LHCN-M2 (cell line): ENCODE measurements at regions not wholly inside any gene's neighbourhood (a gene's known extent, or its start where the extent isn't known, plus 50 kb on each side); places are given as distances from the start of the nearest gene placed in this dataset.

Source experiments
- DNase-seq: peaks from one replicate; pipeline ENCODE4 v3.0.0-alpha.2; 2012; ENCODE audit warnings: low read depth

DNA sequence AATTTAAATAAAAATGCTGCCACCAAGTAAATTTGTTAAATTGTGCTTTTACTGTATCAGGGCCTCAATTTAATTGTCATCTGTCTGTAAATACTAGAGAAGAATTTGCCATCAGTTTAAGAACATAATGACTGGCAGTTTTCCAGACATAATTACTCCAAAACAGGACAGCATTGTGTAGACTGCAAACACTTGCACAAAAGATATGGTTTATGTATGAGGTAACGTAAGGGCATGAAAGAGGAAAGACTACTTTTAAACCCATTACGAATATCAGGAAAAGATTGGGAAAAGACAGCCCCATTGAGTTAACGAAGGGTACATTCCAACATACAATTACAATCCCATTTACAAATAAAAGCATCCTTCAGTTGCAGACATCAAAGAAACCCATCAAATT, 59.8 kb upstream of the KRR1 start:
- no peak for DNase-seq

DNA sequence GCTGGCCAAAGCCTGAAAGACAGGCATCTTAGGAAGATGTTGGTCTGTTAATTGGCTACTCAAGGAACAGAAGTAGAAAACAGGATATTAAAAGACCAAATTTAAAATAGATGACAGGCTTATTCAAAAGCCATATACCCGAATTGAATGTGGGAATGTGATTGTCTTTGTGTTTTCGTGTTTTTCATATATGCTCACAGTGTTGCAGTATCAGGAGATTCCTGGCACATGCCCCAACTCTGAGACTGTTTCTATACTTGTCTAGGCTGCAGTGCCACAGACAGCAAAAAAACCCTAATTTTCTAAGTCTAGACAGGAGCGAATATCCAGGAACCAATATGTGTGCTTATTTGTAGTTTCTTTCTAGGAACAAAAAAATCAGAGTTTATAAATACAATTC, 57.4 kb upstream of the KRR1 start:
- no peak for DNase-seq

DNA sequence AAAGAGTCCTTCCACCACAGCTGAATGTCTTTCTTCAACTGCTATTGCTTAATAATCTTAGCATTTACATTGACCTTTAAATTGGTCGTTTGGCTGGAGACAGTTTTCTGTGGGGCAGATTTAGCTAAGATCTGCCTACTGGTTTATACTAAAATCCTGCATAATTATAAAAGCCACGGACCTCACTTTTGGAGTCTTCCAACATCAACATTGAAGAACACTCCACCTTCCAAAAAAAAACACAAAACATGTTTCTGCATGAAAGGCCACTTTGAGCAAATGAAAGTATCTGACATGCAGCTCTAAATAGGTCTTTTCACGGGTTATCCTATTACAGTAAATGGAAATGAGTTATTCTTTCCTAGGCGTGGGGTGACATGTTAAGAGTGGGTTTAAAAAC, 57.0 kb upstream of the KRR1 start:
- DNase-seq, result no peak

DNA sequence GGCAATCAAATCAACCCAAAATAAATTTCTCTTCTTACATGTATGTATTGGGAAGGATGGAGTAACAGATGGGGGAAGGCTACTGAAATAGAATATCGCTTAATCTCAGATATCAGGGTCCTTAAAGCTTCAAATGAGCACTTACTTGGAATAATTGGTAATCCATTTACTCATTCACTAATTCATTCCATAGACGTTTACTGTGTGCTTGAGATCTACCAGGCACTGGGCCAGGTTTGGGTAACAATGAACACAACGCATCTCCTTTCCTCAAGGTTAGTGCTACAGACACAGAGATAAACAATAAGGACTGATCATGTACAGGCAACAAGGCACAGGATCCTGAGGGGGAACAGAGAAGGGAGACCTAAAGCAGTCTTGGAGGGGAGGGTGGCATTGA, 54.4 kb upstream of the KRR1 start:
- peak; percentile 11 for DNase-seq

DNA sequence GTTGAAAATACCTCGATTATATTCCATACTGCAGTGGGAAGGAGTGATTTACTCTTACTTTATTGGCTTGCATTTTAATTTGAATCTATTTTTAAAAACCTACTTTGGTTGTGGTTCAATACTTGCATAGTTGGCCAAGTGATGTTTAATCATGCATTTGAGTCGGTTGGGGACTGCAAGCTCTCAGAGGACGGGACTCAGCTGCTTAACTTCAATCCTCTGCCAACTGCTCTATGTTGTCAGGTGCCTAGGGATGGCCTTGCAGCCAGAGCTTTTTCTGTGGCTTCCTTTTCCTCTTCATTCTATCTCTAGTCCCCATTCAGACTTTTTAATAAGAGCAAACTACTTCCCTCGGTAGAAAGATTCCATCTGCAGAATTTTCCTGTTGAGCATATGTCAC, 53.4 kb upstream of the KRR1 start:
- DNase-seq, result no peak

DNA sequence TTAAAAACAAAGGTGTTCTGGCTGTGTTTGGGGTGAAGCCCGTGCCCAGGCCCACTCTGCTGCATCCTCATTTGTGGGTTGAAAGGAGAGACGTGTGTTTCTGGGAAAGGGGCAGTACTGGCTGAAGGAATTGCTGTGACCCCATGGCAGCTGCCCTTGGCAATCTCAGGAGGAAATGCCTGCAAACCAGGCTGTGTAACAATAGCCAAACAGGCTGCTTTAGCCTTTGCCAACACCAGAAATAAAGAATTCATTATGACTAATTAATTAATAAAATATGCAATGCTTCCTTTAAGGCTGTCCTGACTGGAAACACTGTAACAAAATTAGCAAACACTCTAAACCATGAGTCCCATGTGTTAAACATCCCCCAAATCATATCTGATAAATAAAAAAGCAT, 53.0 kb upstream of the KRR1 start:
- peak; percentile 73 for DNase-seq

DNA sequence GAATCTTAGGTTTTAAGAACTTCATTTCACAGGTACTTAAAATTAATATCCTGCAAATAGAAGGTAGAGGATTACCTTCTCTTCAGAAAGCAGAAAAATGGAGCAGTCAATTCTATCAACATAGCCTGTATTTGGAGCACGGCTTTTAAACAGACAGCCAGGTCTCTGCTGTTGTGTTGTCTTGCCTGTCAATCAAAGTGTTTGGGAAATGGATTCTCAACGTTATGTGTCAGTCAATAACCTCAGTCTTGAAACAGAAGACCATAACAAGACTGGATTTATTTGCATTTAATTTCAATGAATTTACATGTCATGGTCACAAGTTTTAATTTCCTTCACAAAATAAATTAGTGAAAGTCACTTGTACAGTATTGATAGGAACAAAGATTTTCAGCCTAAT, 51.9 kb upstream of the KRR1 start:
- DNase-seq, result no peak

DNA sequence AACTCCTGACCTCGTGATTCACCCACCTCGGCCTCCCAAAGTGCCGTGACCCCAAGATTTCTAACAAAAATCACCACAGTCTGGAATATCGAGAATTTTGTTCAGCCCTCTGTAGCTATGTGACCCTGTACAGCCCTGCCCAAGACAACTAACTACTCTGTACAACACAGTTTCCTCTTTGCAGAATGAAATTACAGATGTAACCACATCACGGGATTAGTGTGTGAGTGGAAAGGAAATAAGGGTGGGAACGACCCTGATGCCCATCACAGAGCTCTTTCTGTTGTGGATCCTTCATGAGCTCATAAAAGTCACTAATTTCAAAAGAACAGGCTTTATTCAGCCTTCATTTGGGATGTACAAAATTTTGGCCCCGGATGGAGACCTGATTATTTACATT, 50.5 kb upstream of the KRR1 start:
- DNase-seq, result peak; percentile 10
